Osteoblast (primary cell): ENCODE measurements at regions not wholly inside any gene's neighbourhood (a gene's known extent, or its start where the extent isn't known, plus 50 kb on each side); places are given as distances from the start of the nearest gene placed in this dataset.

Source experiments
- DNase-seq: peaks from one replicate; pipeline ENCODE4 v3.0.0; 2011; ENCODE audit warnings: low spot score, mixed read lengths; ENCODE audit not compliant: insufficient read length; ENCODE audit errors: missing footprints
- H2AFZ ChIP-seq: 2 replicates; pipeline ENCODE4 v1.6.0; 2011; ENCODE audit warnings: mild to moderate bottlenecking, low read length
- H3K27ac ChIP-seq: 2 replicates; pipeline ENCODE4 v1.5.1; 2011; ENCODE audit warnings: mild to moderate bottlenecking, low read depth, low read length, moderate library complexity
- H3K27me3 ChIP-seq: 2 replicates; pipeline ENCODE4 v1.6.0; 2012; ENCODE audit warnings: mild to moderate bottlenecking, control low read depth, inconsistent platforms, low read length, moderate library complexity; ENCODE audit not compliant: insufficient read depth
- H3K36me3 ChIP-seq: 2 replicates; pipeline ENCODE4 v1.5.1; 2011; ENCODE audit warnings: mild to moderate bottlenecking, low read length, control low read depth, moderate library complexity; ENCODE audit not compliant: insufficient read depth
- H3K4me1 ChIP-seq: 2 replicates; pipeline ENCODE4 v1.5.1; 2011; ENCODE audit warnings: mild to moderate bottlenecking, low read length, control low read depth, moderate library complexity; ENCODE audit not compliant: insufficient read depth
- H3K4me2 ChIP-seq: 2 replicates; pipeline ENCODE4 v1.6.0; 2011; ENCODE audit warnings: mild to moderate bottlenecking, low read length; ENCODE audit not compliant: insufficient read depth
- H3K4me3 ChIP-seq: fragments of 200-600 bp; sonication (generic); 3 replicates; pipeline ENCODE4 v1.5.1; 2012; ENCODE audit warnings: mild to moderate bottlenecking, low read length, inconsistent platforms; ENCODE audit not compliant: insufficient read depth
- H3K79me2 ChIP-seq: 2 replicates; pipeline ENCODE4 v1.6.0; 2012; ENCODE audit warnings: mild to moderate bottlenecking, low read length, control low read depth, inconsistent platforms; ENCODE audit not compliant: insufficient read depth
- H3K9me3 ChIP-seq: 2 replicates; pipeline ENCODE4 v1.5.1; 2011; ENCODE audit warnings: low read depth, low read length, control low read depth
- H4K20me1 ChIP-seq: 2 replicates; pipeline ENCODE4 v1.6.0; 2012; ENCODE audit warnings: mild to moderate bottlenecking, low read length, control low read depth; ENCODE audit not compliant: insufficient read depth
- CTCF ChIP-seq: IDR thresholded peaks from 2 replicates; pipeline ENCODE4 v1.5.1; 2011; ENCODE audit warnings: mild to moderate bottlenecking, low read depth, low read length, moderate library complexity; ENCODE audit errors: extremely low read depth

- Histone ChIP-seq H3K27me3 (no peaks in the 10 kb centered on the region), H3K4me1 (no peaks in the 10 kb centered on the region), H3K4me2 (no peak overlapping the region), H4K20me1 (no peaks in the 10 kb centered on the region), H3K4me3 (no peak overlapping the region), H3K9me3 (no peaks in the 10 kb centered on the region), H3K27ac (no peak overlapping the region), H3K36me3 (no peaks in the 10 kb centered on the region), H2AFZ (peak overlapping the region; percentile 6), H3K79me2 (no peaks in the 10 kb centered on the region)
- no peak for TF ChIP-seq CTCF
- peak; percentile 42 for DNase-seq
Measured at GRCh38 chr2:479490-480176, 191.7 kb upstream of the ALKAL2 start.

- H3K4me1 ChIP-seq = no peaks in the 10 kb centered on the region
- H3K4me2 ChIP-seq = no peak overlapping the region
- no peak overlapping the region for H3K4me3 ChIP-seq
- no peaks in the 10 kb centered on the region for H3K36me3 ChIP-seq
- H3K79me2 ChIP-seq = no peaks in the 10 kb centered on the region
- TF ChIP-seq CTCF = no peak
- no peaks in the 10 kb centered on the region for H3K27me3 ChIP-seq
- no peaks in the 10 kb centered on the region for H3K9me3 ChIP-seq
- no peak overlapping the region for H2AFZ ChIP-seq
- H3K27ac ChIP-seq = no peak overlapping the region
- H4K20me1 ChIP-seq = no peaks in the 10 kb centered on the region
- no peak for DNase-seq
Measured at GRCh38 chr2:479031-479430, 191.1 kb upstream of the ALKAL2 start.

- Histone ChIP-seq H4K20me1 (no peaks in the 10 kb centered on the region), H2AFZ (no peak overlapping the region), H3K4me1 (no peaks in the 10 kb centered on the region), H3K4me3 (no peak overlapping the region), H3K36me3 (no peaks in the 10 kb centered on the region), H3K79me2 (no peaks in the 10 kb centered on the region), H3K27me3 (no peaks in the 10 kb centered on the region), H3K9me3 (no peaks in the 10 kb centered on the region), H3K4me2 (no peak overlapping the region), H3K27ac (no peak overlapping the region)
- no peak for TF ChIP-seq CTCF
- DNase-seq = no peak
Measured at GRCh38 chr2:471560-471959, 183.7 kb upstream of the ALKAL2 start.

- no peaks in the 10 kb centered on the region for H4K20me1 ChIP-seq
- H3K79me2 ChIP-seq = no peaks in the 10 kb centered on the region
- H3K4me2 ChIP-seq = no peak overlapping the region
- no peaks in the 10 kb centered on the region for H3K4me1 ChIP-seq
- H3K36me3 ChIP-seq = no peaks in the 10 kb centered on the region
- H2AFZ ChIP-seq = no peak overlapping the region
- no peak for TF ChIP-seq CTCF
- H3K27me3 ChIP-seq = no peaks in the 10 kb centered on the region
- no peaks in the 10 kb centered on the region for H3K9me3 ChIP-seq
- no peak for DNase-seq
- H3K4me3 ChIP-seq = no peak overlapping the region
- no peak overlapping the region for H3K27ac ChIP-seq
Measured at GRCh38 chr2:469514-469913, 181.6 kb upstream of the ALKAL2 start.
